K562 (cell line): ENCODE measurements at regions not wholly inside any gene's neighbourhood (a gene's known extent, or its start where the extent isn't known, plus 50 kb on each side); places are given as distances from the start of the nearest gene placed in this dataset.

Experiments used
- ATAC-seq: fragments of 200-7000 bp; cut with Tn5 transposase; 3 replicates; pipeline ENCODE4 v1.9.1; 2020; ENCODE audit warnings: moderate library complexity
- BruUV-seq: library from RNA; stranded (reverse); fragments of 400-500 nt; replicated peaks from 2 replicates; lab custom pipeline; 2021; lab: Mats Ljungman, UMichigan
- CTCF ChIA-PET: fragments of 300-600 bp; formaldehyde crosslinking; extraction: SDS; loops from one replicate; lab custom pipeline; 2021; ENCODE audit warnings: low intra/inter-chr PET ratio; lab: Yijun Ruan, JAX
- POLR2A ChIA-PET: fragments of 300-600, 350-650 bp; sonication (Branson Sonifier 250); formaldehyde crosslinking; extraction: SDS; loops from one replicate; lab custom pipeline; 2021; ENCODE audit warnings: antibody characterized with exemption, inconsistent platforms; lab: Yijun Ruan, JAX
- DNase-seq, 4 experiments: peaks; one replicate each; pipeline versions ENCODE4 v3.0.0 to v3.0.0-alpha.2; 2011 to 2018; ENCODE audit warnings: low spot score in 3 of 4, mixed read lengths in 3 of 4; ENCODE audit errors: extremely low read depth in 1 of 4
- FAIRE-seq: peaks from 2 replicates; lab custom pipeline; 2011; peaks lifted over from hg19 to GRCh38; lab: Jason Lieb, UNC
- H2AFZ ChIP-seq: 2 replicates; pipeline ENCODE4 v1.6.0; 2011; ENCODE audit warnings: low read depth, low read length, control low read depth, inconsistent platforms
- H3K27ac ChIP-seq: fragments of 200-600 bp; 3 replicates; pipeline ENCODE4 v1.8.0; 2011; ENCODE audit warnings: low read depth, mild to moderate bottlenecking, control low read depth, inconsistent platforms, low read length, moderate library complexity, mixed read lengths; ENCODE audit errors: extremely low read depth
- H3K27me3 ChIP-seq, 2 experiments: fragments of 300-600 bp in 1 of 2; 2 replicates in 1 of 2; 3 replicates in 1 of 2; pipeline versions ENCODE4 v1.6.0 to v1.8.0; 2011; ENCODE audit warnings: inconsistent platforms in 2 of 2, low read length in 2 of 2, mild to moderate bottlenecking in 1 of 2, mixed read lengths in 1 of 2, moderate library complexity in 1 of 2; ENCODE audit not compliant: control insufficient read depth in 2 of 2, insufficient read depth in 2 of 2
- H3K36me3 ChIP-seq: fragments of 300-600 bp; 3 replicates; pipeline ENCODE4 v1.8.0; 2011; ENCODE audit warnings: mild to moderate bottlenecking, low read length, inconsistent platforms; ENCODE audit not compliant: control insufficient read depth, insufficient read depth
- H3K4me1 ChIP-seq, 2 experiments: fragments of 200-600 bp in 1 of 2; replicated peaks in 1 of 2; 2 replicates in 1 of 2; 3 replicates in 1 of 2; pipeline versions ENCODE4 v1.5.1 to v1.8.0; 2011; ENCODE audit warnings: inconsistent platforms in 2 of 2, low read length in 2 of 2, mild to moderate bottlenecking in 1 of 2, mixed read lengths in 1 of 2, moderate library complexity in 1 of 2; ENCODE audit not compliant: control insufficient read depth in 2 of 2, insufficient read depth in 2 of 2
- H3K4me2 ChIP-seq: 2 replicates; pipeline ENCODE4 v1.6.1; 2011; ENCODE audit warnings: low read length, control low read depth, inconsistent platforms, mixed read lengths; ENCODE audit not compliant: insufficient read depth
- H3K4me3 ChIP-seq: fragments of 200-600 bp; sonication (generic), shearing (Covaris generic); 2 replicates; pipeline ENCODE4 v1.5.1; 2016; ENCODE audit warnings: control low read depth, inconsistent platforms
- H3K79me2 ChIP-seq: fragments of 200-600 bp; 3 replicates; pipeline ENCODE4 v1.8.0; 2011; ENCODE audit warnings: low read length, inconsistent platforms; ENCODE audit not compliant: control insufficient read depth, insufficient read depth
- H3K9ac ChIP-seq, 2 experiments: 2 replicates each; pipeline versions ENCODE4 v1.6.0 to v1.6.1; 2011; ENCODE audit warnings: low read depth in 2 of 2, low read length in 2 of 2, control low read depth in 1 of 2, inconsistent platforms in 1 of 2, mild to moderate bottlenecking in 1 of 2, mixed read lengths in 1 of 2; ENCODE audit not compliant: insufficient read depth in 1 of 2
- H3K9me1 ChIP-seq: one replicate; pipeline ENCODE4 v1.6.0; 2011; ENCODE audit warnings: inconsistent platforms, mild to moderate bottlenecking, low read length, moderate library complexity; ENCODE audit not compliant: control insufficient read depth, insufficient read depth
- H3K9me3 ChIP-seq: replicated peaks from 2 replicates; pipeline ENCODE4 v1.5.1; 2011; ENCODE audit warnings: low read depth, low read length, inconsistent platforms; ENCODE audit not compliant: control insufficient read depth, insufficient read depth
- H4K20me1 ChIP-seq: replicated peaks from 2 replicates; pipeline ENCODE4 v1.6.1; 2011; ENCODE audit warnings: low read length, inconsistent platforms, mixed read lengths; ENCODE audit not compliant: control insufficient read depth, insufficient read depth
- PRDM10 ChIP-seq: fragments of 450-650 bp; IDR thresholded peaks from 2 replicates; pipeline ENCODE4 v1.6.1; 2018; ENCODE audit not compliant: partially characterized antibody
- WHSC1 ChIP-seq: IDR thresholded peaks from one replicate; pipeline ENCODE4 v1.6.1; 2012; ENCODE audit warnings: low read length, control low read depth, inconsistent platforms
- ZNF778 ChIP-seq: fragments of 450-650 bp; formaldehyde crosslinking; IDR thresholded peaks from 2 replicates; pipeline ENCODE4 v1.4.0; 2020; ENCODE audit warnings: mild to moderate bottlenecking, moderate library complexity
- WGBS: fragments of 100-300 bp; shearing (Covaris generic); methylation state at CpG from one replicate; pipeline ENCODE4 v1.1.6; 2016; ENCODE audit warnings: low coverage, mixed read lengths; ENCODE audit not compliant: insufficient coverage; ENCODE audit errors: missing lambda C conversion rate; 5-methylcytosine and 5-hydroxymethylcytosine counted together
- in situ Hi-C: fragments of 300-500 bp; cut with MboI; formaldehyde crosslinking; loops from 4 replicates; pipeline ENCODE4 v1.15.0; 2018; ENCODE audit warnings: inconsistent platforms, mixed read lengths
- intact Hi-C: fragments of 100-400 bp; cut with micrococcal nuclease; formaldehyde crosslinking; loops from 2 replicates; pipeline ENCODE4 v1.14.2; 2022

- no peak overlapping the region for H3K9ac ChIP-seq
- no peaks in the 10 kb centered on the region for H3K79me2 ChIP-seq
- H3K27ac ChIP-seq = no peak overlapping the region
- H3K9me3 ChIP-seq = no peaks in the 10 kb centered on the region
- H3K27me3 ChIP-seq = no peaks in the 10 kb centered on the region
- CTCF ChIA-PET = no interaction called here
- POLR2A ChIA-PET = interaction anchor here (0.6 kb wide), 1 partner anchor 294 kb away, joined by 4 read pairs; no protein-coding TSS in a partner anchor
- no TSS peak for BruUV-seq
- TF ChIP-seq PRDM10 (no peak), WHSC1 (no peak), ZNF778 (CRISPR knock-in tag) (no peak)
- 4% methylated on average over 3 of the region's 3 CpGs for WGBS
- H4K20me1 ChIP-seq = no peaks in the 10 kb centered on the region
- ATAC-seq (no peak), DNase-seq (no peak), FAIRE-seq (no peak)
- intact Hi-C loops (no loop called here), in situ Hi-C loops (no loop called here)
- no peak overlapping the region for H2AFZ ChIP-seq
- H3K4me1 ChIP-seq = no peaks in the 10 kb centered on the region
- H3K36me3 ChIP-seq = no peaks in the 10 kb centered on the region
- H3K4me2 ChIP-seq = no peak overlapping the region
- H3K9me1 ChIP-seq = no peaks in the 10 kb centered on the region
- no peak overlapping the region for H3K4me3 ChIP-seq
Measured at GRCh38 chr2:181380581-181380980, 76.6 kb upstream of the ITGA4 start.
